ENCODE measurements at regions not wholly inside any gene's neighbourhood (a gene's known extent, or its start where the extent isn't known, plus 50 kb on each side); places are given as distances from the start of the nearest gene placed in this dataset.

DNA sequence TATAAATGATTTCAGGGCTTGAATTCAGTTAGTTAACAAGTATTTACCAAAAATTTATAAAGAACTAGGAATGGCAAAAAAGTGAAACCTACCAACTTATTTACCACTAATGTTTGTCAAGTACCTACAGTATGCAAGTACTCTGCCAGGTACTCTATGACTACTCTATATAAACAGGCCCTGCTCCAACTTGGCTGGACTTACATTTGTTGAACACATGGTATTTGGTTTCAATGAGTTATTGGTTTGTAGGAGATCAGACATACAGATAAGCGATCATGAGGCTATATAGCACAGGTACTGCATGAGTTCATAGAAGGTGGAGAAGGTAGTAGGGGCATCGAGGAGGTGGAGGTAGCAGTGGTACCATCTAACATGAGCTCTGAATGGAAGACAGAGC lies 159.9 kb upstream of the PDGFD start:
- POLR2A ChIA-PET, result no interaction called here
- CTCF ChIA-PET, result no interaction called here
- Mint-ChIP-seq H3K27me3 (ENCODE audit: low read depth) (no peaks in the 10 kb centered on the region), H3K4me3 (no peak overlapping the region), H3K4me1 (no peaks in the 10 kb centered on the region), H3K9me3 (peaks cover 9% of the 10 kb centered on the region), H3K27ac (no peak overlapping the region), H3K36me3 (no peaks in the 10 kb centered on the region)
- ATAC-seq (no peak), DNase-seq (ENCODE audit: low spot score) (no peak)
- TF ChIP-seq, protein P1, sequence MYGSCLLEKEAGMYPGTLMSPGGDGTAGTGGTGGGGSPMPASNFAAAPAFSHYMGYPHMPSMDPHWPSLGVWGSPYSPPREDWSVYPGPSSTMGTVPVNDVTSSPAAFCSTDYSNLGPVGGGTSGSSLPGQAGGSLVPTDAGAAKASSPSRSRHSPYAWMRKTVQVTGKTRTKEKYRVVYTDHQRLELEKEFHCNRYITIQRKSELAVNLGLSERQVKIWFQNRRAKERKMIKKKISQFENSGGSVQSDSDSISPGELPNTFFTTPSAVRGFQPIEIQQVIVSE (CRISPR knock-in tag; IDR thresholded peaks at IDR 0.05; ENCODE audit: borderline replicate concordance), result no peak
- TF ChIP-seq, protein P2, sequence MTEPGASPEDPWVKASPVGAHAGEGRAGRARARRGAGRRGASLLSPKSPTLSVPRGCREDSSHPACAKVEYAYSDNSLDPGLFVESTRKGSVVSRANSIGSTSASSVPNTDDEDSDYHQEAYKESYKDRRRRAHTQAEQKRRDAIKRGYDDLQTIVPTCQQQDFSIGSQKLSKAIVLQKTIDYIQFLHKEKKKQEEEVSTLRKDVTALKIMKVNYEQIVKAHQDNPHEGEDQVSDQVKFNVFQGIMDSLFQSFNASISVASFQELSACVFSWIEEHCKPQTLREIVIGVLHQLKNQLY (CRISPR knock-in tag; IDR thresholded peaks at IDR 0.05), result no peak
- TF ChIP-seq ZNF396 (CRISPR knock-in tag; IDR thresholded peaks at IDR 0.05; ENCODE audit: borderline replicate concordance), result no peak
- TF ChIP-seq, protein P3, sequence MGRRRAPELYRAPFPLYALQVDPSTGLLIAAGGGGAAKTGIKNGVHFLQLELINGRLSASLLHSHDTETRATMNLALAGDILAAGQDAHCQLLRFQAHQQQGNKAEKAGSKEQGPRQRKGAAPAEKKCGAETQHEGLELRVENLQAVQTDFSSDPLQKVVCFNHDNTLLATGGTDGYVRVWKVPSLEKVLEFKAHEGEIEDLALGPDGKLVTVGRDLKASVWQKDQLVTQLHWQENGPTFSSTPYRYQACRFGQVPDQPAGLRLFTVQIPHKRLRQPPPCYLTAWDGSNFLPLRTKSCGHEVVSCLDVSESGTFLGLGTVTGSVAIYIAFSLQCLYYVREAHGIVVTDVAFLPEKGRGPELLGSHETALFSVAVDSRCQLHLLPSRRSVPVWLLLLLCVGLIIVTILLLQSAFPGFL (CRISPR knock-in tag; IDR thresholded peaks at IDR 0.05; ENCODE audit: borderline replicate concordance), result no peak
- TF ChIP-seq, protein P4, sequence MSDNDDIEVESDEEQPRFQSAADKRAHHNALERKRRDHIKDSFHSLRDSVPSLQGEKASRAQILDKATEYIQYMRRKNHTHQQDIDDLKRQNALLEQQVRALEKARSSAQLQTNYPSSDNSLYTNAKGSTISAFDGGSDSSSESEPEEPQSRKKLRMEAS (CRISPR knock-in tag; IDR thresholded peaks at IDR 0.05), result no peak
- TF ChIP-seq, protein P5, sequence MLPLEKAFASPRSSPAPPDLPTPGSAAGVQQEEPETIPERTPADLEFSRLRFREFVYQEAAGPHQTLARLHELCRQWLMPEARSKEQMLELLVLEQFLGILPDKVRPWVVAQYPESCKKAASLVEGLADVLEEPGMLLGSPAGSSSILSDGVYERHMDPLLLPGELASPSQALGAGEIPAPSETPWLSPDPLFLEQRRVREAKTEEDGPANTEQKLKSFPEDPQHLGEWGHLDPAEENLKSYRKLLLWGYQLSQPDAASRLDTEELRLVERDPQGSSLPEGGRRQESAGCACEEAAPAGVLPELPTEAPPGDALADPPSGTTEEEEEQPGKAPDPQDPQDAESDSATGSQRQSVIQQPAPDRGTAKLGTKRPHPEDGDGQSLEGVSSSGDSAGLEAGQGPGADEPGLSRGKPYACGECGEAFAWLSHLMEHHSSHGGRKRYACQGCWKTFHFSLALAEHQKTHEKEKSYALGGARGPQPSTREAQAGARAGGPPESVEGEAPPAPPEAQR (CRISPR knock-in tag; IDR thresholded peaks at IDR 0.05), result no peak
- no peak for TF ChIP-seq CBFB (CRISPR knock-in tag; IDR thresholded peaks at IDR 0.05; ENCODE audit: low read depth)
- TF ChIP-seq, protein P6, sequence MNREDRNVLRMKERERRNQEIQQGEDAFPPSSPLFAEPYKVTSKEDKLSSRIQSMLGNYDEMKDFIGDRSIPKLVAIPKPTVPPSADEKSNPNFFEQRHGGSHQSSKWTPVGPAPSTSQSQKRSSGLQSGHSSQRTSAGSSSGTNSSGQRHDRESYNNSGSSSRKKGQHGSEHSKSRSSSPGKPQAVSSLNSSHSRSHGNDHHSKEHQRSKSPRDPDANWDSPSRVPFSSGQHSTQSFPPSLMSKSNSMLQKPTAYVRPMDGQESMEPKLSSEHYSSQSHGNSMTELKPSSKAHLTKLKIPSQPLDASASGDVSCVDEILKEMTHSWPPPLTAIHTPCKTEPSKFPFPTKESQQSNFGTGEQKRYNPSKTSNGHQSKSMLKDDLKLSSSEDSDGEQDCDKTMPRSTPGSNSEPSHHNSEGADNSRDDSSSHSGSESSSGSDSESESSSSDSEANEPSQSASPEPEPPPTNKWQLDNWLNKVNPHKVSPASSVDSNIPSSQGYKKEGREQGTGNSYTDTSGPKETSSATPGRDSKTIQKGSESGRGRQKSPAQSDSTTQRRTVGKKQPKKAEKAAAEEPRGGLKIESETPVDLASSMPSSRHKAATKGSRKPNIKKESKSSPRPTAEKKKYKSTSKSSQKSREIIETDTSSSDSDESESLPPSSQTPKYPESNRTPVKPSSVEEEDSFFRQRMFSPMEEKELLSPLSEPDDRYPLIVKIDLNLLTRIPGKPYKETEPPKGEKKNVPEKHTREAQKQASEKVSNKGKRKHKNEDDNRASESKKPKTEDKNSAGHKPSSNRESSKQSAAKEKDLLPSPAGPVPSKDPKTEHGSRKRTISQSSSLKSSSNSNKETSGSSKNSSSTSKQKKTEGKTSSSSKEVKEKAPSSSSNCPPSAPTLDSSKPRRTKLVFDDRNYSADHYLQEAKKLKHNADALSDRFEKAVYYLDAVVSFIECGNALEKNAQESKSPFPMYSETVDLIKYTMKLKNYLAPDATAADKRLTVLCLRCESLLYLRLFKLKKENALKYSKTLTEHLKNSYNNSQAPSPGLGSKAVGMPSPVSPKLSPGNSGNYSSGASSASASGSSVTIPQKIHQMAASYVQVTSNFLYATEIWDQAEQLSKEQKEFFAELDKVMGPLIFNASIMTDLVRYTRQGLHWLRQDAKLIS (CRISPR knock-in tag; IDR thresholded peaks at IDR 0.05; ENCODE audit: borderline replicate concordance), result no peak
- no peak for TF ChIP-seq HMGA2 (CRISPR knock-in tag; IDR thresholded peaks at IDR 0.05)
- TF ChIP-seq, protein P7, sequence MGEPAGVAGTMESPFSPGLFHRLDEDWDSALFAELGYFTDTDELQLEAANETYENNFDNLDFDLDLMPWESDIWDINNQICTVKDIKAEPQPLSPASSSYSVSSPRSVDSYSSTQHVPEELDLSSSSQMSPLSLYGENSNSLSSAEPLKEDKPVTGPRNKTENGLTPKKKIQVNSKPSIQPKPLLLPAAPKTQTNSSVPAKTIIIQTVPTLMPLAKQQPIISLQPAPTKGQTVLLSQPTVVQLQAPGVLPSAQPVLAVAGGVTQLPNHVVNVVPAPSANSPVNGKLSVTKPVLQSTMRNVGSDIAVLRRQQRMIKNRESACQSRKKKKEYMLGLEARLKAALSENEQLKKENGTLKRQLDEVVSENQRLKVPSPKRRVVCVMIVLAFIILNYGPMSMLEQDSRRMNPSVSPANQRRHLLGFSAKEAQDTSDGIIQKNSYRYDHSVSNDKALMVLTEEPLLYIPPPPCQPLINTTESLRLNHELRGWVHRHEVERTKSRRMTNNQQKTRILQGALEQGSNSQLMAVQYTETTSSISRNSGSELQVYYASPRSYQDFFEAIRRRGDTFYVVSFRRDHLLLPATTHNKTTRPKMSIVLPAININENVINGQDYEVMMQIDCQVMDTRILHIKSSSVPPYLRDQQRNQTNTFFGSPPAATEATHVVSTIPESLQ (CRISPR knock-in tag; IDR thresholded peaks at IDR 0.05), result no peak
- TF ChIP-seq FOXK1 (CRISPR knock-in tag; IDR thresholded peaks at IDR 0.05), result no peak
- no peak for TF ChIP-seq CREM (CRISPR knock-in tag; IDR thresholded peaks at IDR 0.05)
- TF ChIP-seq ZNF416 (CRISPR knock-in tag; IDR thresholded peaks at IDR 0.05), result no peak
- TF ChIP-seq NFYB (CRISPR knock-in tag; conservative IDR thresholded peaks at IDR 0.05; ENCODE audit: low read depth), result no peak
- TF ChIP-seq, protein P8, sequence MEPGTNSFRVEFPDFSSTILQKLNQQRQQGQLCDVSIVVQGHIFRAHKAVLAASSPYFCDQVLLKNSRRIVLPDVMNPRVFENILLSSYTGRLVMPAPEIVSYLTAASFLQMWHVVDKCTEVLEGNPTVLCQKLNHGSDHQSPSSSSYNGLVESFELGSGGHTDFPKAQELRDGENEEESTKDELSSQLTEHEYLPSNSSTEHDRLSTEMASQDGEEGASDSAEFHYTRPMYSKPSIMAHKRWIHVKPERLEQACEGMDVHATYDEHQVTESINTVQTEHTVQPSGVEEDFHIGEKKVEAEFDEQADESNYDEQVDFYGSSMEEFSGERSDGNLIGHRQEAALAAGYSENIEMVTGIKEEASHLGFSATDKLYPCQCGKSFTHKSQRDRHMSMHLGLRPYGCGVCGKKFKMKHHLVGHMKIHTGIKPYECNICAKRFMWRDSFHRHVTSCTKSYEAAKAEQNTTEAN (CRISPR knock-in tag; IDR thresholded peaks at IDR 0.05), result no peak
- no peak for TF ChIP-seq TCF7 (CRISPR knock-in tag; IDR thresholded peaks at IDR 0.05; ENCODE audit: low read depth)
- TF ChIP-seq OVOL2 (CRISPR knock-in tag; IDR thresholded peaks at IDR 0.05; ENCODE audit: borderline replicate concordance), result no peak
- no peak for TF ChIP-seq RORB (CRISPR knock-in tag; IDR thresholded peaks at IDR 0.05)
